Effector memory CD4-positive, alpha-beta T cell (primary cell): ENCODE measurements at regions not wholly inside any gene's neighbourhood (a gene's known extent, or its start where the extent isn't known, plus 50 kb on each side); places are given as distances from the start of the nearest gene placed in this dataset.

Experiments used
- DNase-seq, 3 donors: peaks; one replicate each; pipeline ENCODE4 v3.0.0-alpha.2; 2020
- H3K27ac ChIP-seq: 2 replicates; pipeline ENCODE4 v1.7.0; 2013; ENCODE audit warnings: mild to moderate bottlenecking, low read length, moderate library complexity; ENCODE audit not compliant: insufficient read depth, poor library complexity, severe bottlenecking
- H3K27me3 ChIP-seq: replicated peaks from 2 replicates; pipeline ENCODE4 v1.7.0; 2013; ENCODE audit warnings: mild to moderate bottlenecking, low read length; ENCODE audit not compliant: insufficient read depth, control insufficient read depth, poor library complexity, severe bottlenecking
- H3K36me3 ChIP-seq: 2 replicates; pipeline ENCODE4 v1.7.0; 2013; ENCODE audit warnings: mild to moderate bottlenecking, low read length, moderate library complexity; ENCODE audit not compliant: control insufficient read depth, insufficient read depth
- H3K4me1 ChIP-seq: 2 replicates; pipeline ENCODE4 v1.7.0; 2013; ENCODE audit warnings: low read length, mild to moderate bottlenecking; ENCODE audit not compliant: control insufficient read depth, insufficient read depth, poor library complexity, severe bottlenecking
- H3K4me3 ChIP-seq: 2 replicates; pipeline ENCODE4 v1.7.0; 2013; ENCODE audit warnings: low read length, low read depth, mild to moderate bottlenecking; ENCODE audit not compliant: insufficient read depth, poor library complexity, severe bottlenecking
- H3K9me3 ChIP-seq: 2 replicates; pipeline ENCODE4 v1.7.0; 2013; ENCODE audit warnings: mild to moderate bottlenecking, low read length, moderate library complexity; ENCODE audit not compliant: control insufficient read depth

GRCh38 chr3:41037651-41038334, 161.5 kb upstream of the CTNNB1 start:
- no peaks in the 10 kb centered on the region for H3K36me3 ChIP-seq
- H3K9me3 ChIP-seq, result no peaks in the 10 kb centered on the region
- H3K4me1 ChIP-seq, result no peaks in the 10 kb centered on the region
- no peak overlapping the region for H3K27ac ChIP-seq
- H3K4me3 ChIP-seq, result no peak overlapping the region
- H3K27me3 ChIP-seq, result no peaks in the 10 kb centered on the region
- no peak for DNase-seq

- Histone ChIP-seq H3K9me3 (no peaks in the 10 kb centered on the region), H3K4me3 (no peak overlapping the region), H3K4me1 (no peaks in the 10 kb centered on the region), H3K36me3 (no peaks in the 10 kb centered on the region), H3K27me3 (no peaks in the 10 kb centered on the region), H3K27ac (no peak overlapping the region)
- DNase-seq, result no peak
Measured at GRCh38 chr3:41040256-41040655, 159.0 kb upstream of the CTNNB1 start.

- no peak for DNase-seq
- no peaks in the 10 kb centered on the region for H3K9me3 ChIP-seq
- H3K27ac ChIP-seq, result no peak overlapping the region
- no peaks in the 10 kb centered on the region for H3K27me3 ChIP-seq
- no peak overlapping the region for H3K4me3 ChIP-seq
- no peaks in the 10 kb centered on the region for H3K4me1 ChIP-seq
- H3K36me3 ChIP-seq, result no peaks in the 10 kb centered on the region
Measured at GRCh38 chr3:41041462-41041861, 157.8 kb upstream of the CTNNB1 start.

DNA sequence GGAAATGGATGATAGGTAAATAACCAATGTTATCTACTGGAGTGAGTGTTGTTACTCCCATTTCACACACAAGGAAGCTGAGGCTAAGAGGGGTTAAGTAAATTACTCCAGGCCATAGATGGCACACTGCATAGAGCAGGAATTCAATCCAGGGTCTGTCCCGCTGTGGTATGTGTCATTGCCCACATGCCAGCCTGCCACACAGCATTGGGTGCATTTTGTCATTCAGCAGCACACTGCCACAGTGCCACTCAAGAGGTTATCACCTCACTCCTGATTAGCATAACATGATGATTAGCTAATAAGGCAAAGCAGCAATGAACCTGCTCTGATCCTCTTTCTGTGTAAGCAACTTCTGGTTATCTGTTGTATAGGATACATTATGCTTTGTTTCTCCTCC, 157.4 kb upstream of the CTNNB1 start:
- Histone ChIP-seq H3K36me3 (no peaks in the 10 kb centered on the region), H3K4me3 (no peak overlapping the region), H3K4me1 (no peaks in the 10 kb centered on the region), H3K27ac (no peak overlapping the region), H3K27me3 (no peaks in the 10 kb centered on the region), H3K9me3 (no peaks in the 10 kb centered on the region)
- DNase-seq, result no peak

GRCh38 chr3:41044523-41044922, 154.8 kb upstream of the CTNNB1 start:
- no peaks in the 10 kb centered on the region for H3K4me1 ChIP-seq
- no peak overlapping the region for H3K4me3 ChIP-seq
- no peaks in the 10 kb centered on the region for H3K36me3 ChIP-seq
- no peaks in the 10 kb centered on the region for H3K9me3 ChIP-seq
- no peak for DNase-seq
- no peak overlapping the region for H3K27ac ChIP-seq
- H3K27me3 ChIP-seq, result no peaks in the 10 kb centered on the region

GRCh38 chr3:41045491-41045890, 153.8 kb upstream of the CTNNB1 start:
- H3K4me1 ChIP-seq, result no peaks in the 10 kb centered on the region
- no peaks in the 10 kb centered on the region for H3K27me3 ChIP-seq
- no peak overlapping the region for H3K27ac ChIP-seq
- H3K36me3 ChIP-seq, result no peaks in the 10 kb centered on the region
- H3K4me3 ChIP-seq, result no peak overlapping the region
- H3K9me3 ChIP-seq, result no peaks in the 10 kb centered on the region
- no peak for DNase-seq

DNA sequence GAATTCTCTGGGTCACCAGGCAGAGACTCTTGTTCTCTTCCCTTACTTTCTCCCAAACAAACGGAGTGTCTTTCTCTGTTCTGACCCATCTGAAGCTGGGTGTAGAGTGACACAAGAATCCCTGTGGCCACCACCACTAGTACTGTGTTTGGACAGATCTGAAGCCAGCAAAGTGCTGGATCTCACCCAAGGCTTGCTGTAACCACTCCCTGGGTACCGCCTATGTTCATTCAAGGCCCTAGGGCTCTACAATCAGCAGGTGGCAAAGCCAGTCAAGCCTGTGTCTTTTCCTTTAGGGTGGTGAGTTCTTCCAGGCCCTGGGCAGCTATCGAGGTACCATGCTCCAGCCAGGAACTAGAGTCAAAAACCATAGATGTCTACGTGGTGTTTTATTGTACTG, 149.2 kb upstream of the CTNNB1 start:
- Histone ChIP-seq H3K27me3 (no peaks in the 10 kb centered on the region), H3K9me3 (no peaks in the 10 kb centered on the region), H3K27ac (no peak overlapping the region), H3K4me1 (no peaks in the 10 kb centered on the region), H3K36me3 (no peaks in the 10 kb centered on the region), H3K4me3 (no peak overlapping the region)
- no peak for DNase-seq

- DNase-seq, result no peak
- Histone ChIP-seq H3K4me3 (no peak overlapping the region), H3K4me1 (no peaks in the 10 kb centered on the region), H3K27ac (no peak overlapping the region), H3K36me3 (no peaks in the 10 kb centered on the region), H3K9me3 (no peaks in the 10 kb centered on the region), H3K27me3 (no peaks in the 10 kb centered on the region)
Measured at GRCh38 chr3:41053220-41053619, 146.1 kb upstream of the CTNNB1 start.

DNA sequence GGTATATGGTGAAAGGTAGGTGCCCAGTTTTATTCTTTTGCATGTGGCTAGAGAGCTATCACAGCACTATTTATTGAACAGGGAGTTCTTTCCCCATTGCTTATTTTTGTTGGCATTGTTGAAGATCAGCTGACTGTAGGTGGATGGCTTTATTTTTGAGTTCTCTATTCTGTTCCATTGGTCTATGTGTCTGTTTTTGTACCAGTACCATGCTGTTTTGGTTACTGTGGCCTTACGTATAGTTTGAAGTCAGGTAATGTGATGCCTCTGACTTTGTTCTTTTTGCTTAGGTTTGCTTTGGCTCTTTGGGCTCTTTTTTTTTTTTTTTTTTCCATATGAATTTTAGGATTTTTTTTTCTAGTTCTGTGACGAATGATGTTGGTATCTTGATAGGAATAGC, 139.2 kb upstream of the CTNNB1 start:
- no peaks in the 10 kb centered on the region for H3K36me3 ChIP-seq
- H3K9me3 ChIP-seq, result no peaks in the 10 kb centered on the region
- H3K4me3 ChIP-seq, result no peak overlapping the region
- no peak overlapping the region for H3K27ac ChIP-seq
- no peaks in the 10 kb centered on the region for H3K4me1 ChIP-seq
- no peak for DNase-seq
- no peaks in the 10 kb centered on the region for H3K27me3 ChIP-seq

- no peak for DNase-seq
- Histone ChIP-seq H3K9me3 (no peaks in the 10 kb centered on the region), H3K36me3 (no peaks in the 10 kb centered on the region), H3K4me1 (no peaks in the 10 kb centered on the region), H3K4me3 (no peak overlapping the region), H3K27ac (no peak overlapping the region), H3K27me3 (no peaks in the 10 kb centered on the region)
Measured at GRCh38 chr3:41064070-41064469, 135.2 kb upstream of the CTNNB1 start.
